Upper lobe of right lung (tissue), 1 donor: ENCODE measurements at regions not wholly inside any gene's neighbourhood (a gene's known extent, or its start where the extent isn't known, plus 50 kb on each side); places are given as distances from the start of the nearest gene placed in this dataset.

ENCODE experiments used
- ATAC-seq: fragments of 200-7000 bp; cut with Tn5 transposase; one replicate; pipeline ENCODE4 v1.9.1; 2020; ENCODE audit warnings: mild to moderate bottlenecking, moderate library complexity
- DNase-seq: peaks from one replicate; pipeline ENCODE4 v3.0.0-alpha.2; 2020
- H3K27ac ChIP-seq: fragments of 200-600 bp; one replicate; pipeline ENCODE4 v1.8.0; 2022
- H3K27me3 ChIP-seq: fragments of 200-600 bp; one replicate; pipeline ENCODE4 v1.8.0; 2022; ENCODE audit warnings: mild to moderate bottlenecking
- H3K36me3 ChIP-seq: fragments of 200-600 bp; one replicate; pipeline ENCODE4 v1.8.0; 2022
- H3K4me1 ChIP-seq: fragments of 200-600 bp; one replicate; pipeline ENCODE4 v1.8.0; 2022
- H3K4me3 ChIP-seq: fragments of 200-600 bp; one replicate; pipeline ENCODE4 v1.8.0; 2022; ENCODE audit warnings: mild to moderate bottlenecking
- H3K9me3 ChIP-seq: fragments of 200-600 bp; one replicate; pipeline ENCODE4 v1.8.0; 2022
- intact Hi-C: fragments of 100-400 bp; cut with DNase I; formaldehyde crosslinking; loops from one replicate; pipeline ENCODE4 v1.11.0; 2022
- TF ChIP-seq, protein P1 (sequence below): fragments of 200-600 bp; IDR thresholded peaks from one replicate; pipeline ENCODE4 v1.8.0; 2022; ENCODE audit warnings: antibody characterized with exemption
- donor health status: DM: no; HTN: yes; CAD: no; lungs with severe emphysema.

- TF ChIP-seq, protein P1, sequence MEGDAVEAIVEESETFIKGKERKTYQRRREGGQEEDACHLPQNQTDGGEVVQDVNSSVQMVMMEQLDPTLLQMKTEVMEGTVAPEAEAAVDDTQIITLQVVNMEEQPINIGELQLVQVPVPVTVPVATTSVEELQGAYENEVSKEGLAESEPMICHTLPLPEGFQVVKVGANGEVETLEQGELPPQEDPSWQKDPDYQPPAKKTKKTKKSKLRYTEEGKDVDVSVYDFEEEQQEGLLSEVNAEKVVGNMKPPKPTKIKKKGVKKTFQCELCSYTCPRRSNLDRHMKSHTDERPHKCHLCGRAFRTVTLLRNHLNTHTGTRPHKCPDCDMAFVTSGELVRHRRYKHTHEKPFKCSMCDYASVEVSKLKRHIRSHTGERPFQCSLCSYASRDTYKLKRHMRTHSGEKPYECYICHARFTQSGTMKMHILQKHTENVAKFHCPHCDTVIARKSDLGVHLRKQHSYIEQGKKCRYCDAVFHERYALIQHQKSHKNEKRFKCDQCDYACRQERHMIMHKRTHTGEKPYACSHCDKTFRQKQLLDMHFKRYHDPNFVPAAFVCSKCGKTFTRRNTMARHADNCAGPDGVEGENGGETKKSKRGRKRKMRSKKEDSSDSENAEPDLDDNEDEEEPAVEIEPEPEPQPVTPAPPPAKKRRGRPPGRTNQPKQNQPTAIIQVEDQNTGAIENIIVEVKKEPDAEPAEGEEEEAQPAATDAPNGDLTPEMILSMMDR, result no peak
- H3K27ac ChIP-seq, result no peak overlapping the region
- intact Hi-C loops, result no loop called here
- H3K36me3 ChIP-seq, result no peaks in the 10 kb centered on the region
- no peaks in the 10 kb centered on the region for H3K9me3 ChIP-seq
- no peaks in the 10 kb centered on the region for H3K4me1 ChIP-seq
- no peak overlapping the region for H3K4me3 ChIP-seq
- no peak for DNase-seq
- H3K27me3 ChIP-seq, result no peaks in the 10 kb centered on the region
- no peak for ATAC-seq
Measured at GRCh38 chr13:103983948-103984347, 917.7 kb upstream of the SLC10A2 start.

DNA sequence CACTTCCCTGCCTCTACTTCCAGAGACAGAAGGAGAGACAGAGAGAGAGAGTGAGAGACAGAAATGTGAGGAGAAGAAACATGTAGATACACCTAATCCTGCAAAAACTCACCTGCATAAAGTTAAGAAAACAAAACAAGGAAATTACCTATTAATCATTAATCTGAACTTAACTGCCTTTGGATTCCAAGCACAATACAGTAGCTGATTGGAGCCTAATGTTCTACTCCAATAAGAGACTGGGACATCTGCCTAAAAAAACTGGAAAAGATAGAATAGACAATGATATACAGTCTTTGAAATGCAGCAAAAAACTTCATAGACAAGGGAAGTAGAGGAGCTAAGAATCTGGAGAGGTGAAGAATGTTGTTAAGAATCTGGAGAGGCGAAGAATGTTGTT is 910.2 kb upstream of the SLC10A2 start:
- H3K27ac ChIP-seq, result no peak overlapping the region
- TF ChIP-seq, protein P1, result no peak
- H3K27me3 ChIP-seq, result no peaks in the 10 kb centered on the region
- H3K4me3 ChIP-seq, result no peak overlapping the region
- DNase-seq (no peak), ATAC-seq (no peak)
- intact Hi-C loops, result no loop called here
- no peaks in the 10 kb centered on the region for H3K9me3 ChIP-seq
- no peaks in the 10 kb centered on the region for H3K36me3 ChIP-seq
- no peaks in the 10 kb centered on the region for H3K4me1 ChIP-seq

DNA sequence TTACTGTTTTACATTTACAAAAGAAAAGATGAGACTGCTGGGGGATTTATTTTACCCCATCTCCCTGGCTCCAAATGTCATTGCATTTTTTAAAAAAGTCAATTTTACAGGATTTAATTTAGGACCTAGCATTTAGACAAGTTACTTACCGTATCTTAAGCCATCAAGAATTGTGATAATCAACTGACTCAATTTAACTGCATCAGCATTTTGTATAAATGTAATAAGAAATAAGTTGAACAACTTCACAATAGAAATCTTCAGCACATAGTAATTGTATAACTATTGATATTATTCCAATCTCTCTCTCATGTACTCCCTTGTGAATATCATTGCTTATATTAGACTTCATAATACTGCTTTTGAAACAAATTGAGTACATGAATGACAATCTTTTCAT is 907.5 kb upstream of the SLC10A2 start:
- ATAC-seq, result no peak
- H3K27ac ChIP-seq, result no peak overlapping the region
- DNase-seq, result no peak
- no peaks in the 10 kb centered on the region for H3K36me3 ChIP-seq
- no peaks in the 10 kb centered on the region for H3K4me1 ChIP-seq
- intact Hi-C loops, result no loop called here
- TF ChIP-seq, protein P1, result no peak
- H3K4me3 ChIP-seq, result no peak overlapping the region
- H3K27me3 ChIP-seq, result no peaks in the 10 kb centered on the region
- no peaks in the 10 kb centered on the region for H3K9me3 ChIP-seq

DNA sequence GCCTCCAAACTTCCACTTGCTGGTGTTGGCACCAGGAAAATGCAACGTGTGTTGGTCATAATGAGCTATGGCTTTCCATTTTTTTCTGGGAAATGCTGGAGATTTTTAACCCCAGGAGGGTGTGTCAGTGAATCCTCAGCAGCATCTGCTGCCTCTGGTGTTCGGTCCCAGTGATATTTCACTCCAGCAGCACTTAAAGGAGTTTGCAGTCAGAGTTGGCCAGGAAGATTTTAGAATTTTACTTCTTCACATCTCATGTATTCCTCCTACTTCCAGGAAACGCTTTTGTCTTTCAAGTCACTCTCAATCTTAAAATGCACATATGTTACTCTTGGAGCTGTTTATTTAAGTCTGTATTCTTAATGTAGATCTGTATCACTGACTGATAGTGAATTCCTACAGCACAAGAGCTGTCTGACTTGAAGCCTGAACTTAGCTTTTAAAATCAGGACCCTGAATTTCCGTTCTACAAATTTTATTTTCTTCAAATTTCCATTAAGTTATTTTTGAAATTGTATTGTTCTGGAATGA is 903.4 kb upstream of the SLC10A2 start:
- H3K36me3 ChIP-seq, result no peaks in the 10 kb centered on the region
- DNase-seq (no peak), ATAC-seq (no peak)
- H3K4me3 ChIP-seq, result no peak overlapping the region
- TF ChIP-seq, protein P1, result no peak
- no peaks in the 10 kb centered on the region for H3K9me3 ChIP-seq
- intact Hi-C loops, result no loop called here
- no peaks in the 10 kb centered on the region for H3K4me1 ChIP-seq
- no peak overlapping the region for H3K27ac ChIP-seq
- no peaks in the 10 kb centered on the region for H3K27me3 ChIP-seq

- no peaks in the 10 kb centered on the region for H3K4me1 ChIP-seq
- H3K4me3 ChIP-seq, result no peak overlapping the region
- intact Hi-C loops, result no loop called here
- no peaks in the 10 kb centered on the region for H3K36me3 ChIP-seq
- DNase-seq (no peak), ATAC-seq (no peak)
- no peaks in the 10 kb centered on the region for H3K27me3 ChIP-seq
- TF ChIP-seq, protein P1, result no peak
- H3K27ac ChIP-seq, result no peak overlapping the region
- no peaks in the 10 kb centered on the region for H3K9me3 ChIP-seq
Measured at GRCh38 chr13:103965506-103966243, 899.5 kb upstream of the SLC10A2 start.

GRCh38 chr13:103961784-103962183 is 895.6 kb upstream of the SLC10A2 start:
- ATAC-seq (no peak), DNase-seq (no peak)
- no peak overlapping the region for H3K4me3 ChIP-seq
- H3K27me3 ChIP-seq, result no peaks in the 10 kb centered on the region
- no peaks in the 10 kb centered on the region for H3K36me3 ChIP-seq
- TF ChIP-seq, protein P1, result no peak
- no peaks in the 10 kb centered on the region for H3K9me3 ChIP-seq
- no peak overlapping the region for H3K27ac ChIP-seq
- no peaks in the 10 kb centered on the region for H3K4me1 ChIP-seq
- intact Hi-C loops, result no loop called here
